GM20000 (cell line): ENCODE measurements at regions not wholly inside any gene's neighbourhood (a gene's known extent, or its start where the extent isn't known, plus 50 kb on each side); places are given as distances from the start of the nearest gene placed in this dataset.

ENCODE experiments used
- DNase-seq: peaks from one replicate; pipeline ENCODE4 v3.0.0; 2012; ENCODE audit warnings: low spot score
- TF ChIP-seq, protein P1 (sequence below): IDR thresholded peaks from 2 replicates; pipeline ENCODE4 v1.5.1; 2012; ENCODE audit warnings: mild to moderate bottlenecking, control low read depth; ENCODE audit errors: extremely low read depth, missing control alignments

DNA sequence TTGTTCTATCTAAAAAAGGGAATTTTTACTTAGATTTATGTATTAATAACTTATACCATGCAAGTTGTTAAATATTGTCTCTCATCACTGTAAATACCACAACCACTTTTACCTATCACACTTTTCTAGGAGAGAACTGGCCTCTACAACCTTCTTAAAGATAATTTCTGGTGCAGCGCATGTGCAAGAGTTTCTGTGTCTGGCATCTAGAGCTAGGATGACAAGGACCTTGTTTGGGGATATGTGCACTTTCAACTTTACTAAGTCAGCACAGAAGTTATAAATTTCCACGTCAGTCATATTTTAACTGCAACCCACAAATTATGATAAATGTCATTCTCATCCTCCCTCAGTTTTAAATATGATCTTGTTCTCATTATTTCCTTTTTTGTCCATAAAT lies 156.9 kb upstream of the ADCY1 start:
- TF ChIP-seq, protein P1, sequence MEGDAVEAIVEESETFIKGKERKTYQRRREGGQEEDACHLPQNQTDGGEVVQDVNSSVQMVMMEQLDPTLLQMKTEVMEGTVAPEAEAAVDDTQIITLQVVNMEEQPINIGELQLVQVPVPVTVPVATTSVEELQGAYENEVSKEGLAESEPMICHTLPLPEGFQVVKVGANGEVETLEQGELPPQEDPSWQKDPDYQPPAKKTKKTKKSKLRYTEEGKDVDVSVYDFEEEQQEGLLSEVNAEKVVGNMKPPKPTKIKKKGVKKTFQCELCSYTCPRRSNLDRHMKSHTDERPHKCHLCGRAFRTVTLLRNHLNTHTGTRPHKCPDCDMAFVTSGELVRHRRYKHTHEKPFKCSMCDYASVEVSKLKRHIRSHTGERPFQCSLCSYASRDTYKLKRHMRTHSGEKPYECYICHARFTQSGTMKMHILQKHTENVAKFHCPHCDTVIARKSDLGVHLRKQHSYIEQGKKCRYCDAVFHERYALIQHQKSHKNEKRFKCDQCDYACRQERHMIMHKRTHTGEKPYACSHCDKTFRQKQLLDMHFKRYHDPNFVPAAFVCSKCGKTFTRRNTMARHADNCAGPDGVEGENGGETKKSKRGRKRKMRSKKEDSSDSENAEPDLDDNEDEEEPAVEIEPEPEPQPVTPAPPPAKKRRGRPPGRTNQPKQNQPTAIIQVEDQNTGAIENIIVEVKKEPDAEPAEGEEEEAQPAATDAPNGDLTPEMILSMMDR, result no peak
- DNase-seq, result no peak

DNA sequence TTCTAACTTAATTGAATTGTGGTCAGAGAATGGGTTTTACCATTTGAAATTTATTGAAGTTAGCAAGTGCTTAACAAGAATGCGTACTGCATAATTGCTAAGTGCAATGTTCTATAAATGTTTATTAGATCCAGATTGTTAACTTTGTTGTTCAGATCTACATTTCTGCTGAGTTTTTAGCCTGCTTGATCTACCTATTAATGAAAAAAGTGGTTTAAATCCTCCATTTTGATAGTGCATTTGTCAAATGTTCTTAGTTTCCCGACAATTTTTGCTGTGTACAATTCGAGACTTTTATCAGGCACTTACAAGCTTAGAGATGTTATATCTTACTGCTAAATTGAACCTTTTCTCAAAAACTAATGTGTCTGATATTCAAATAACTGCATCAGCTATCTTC lies 156.4 kb upstream of the ADCY1 start:
- TF ChIP-seq, protein P1, result no peak
- DNase-seq, result no peak

GRCh38 chr7:45420843-45421495 lies 153.2 kb upstream of the ADCY1 start:
- TF ChIP-seq, protein P1, result no peak
- DNase-seq, result no peak

GRCh38 chr7:45421806-45422205 lies 152.4 kb upstream of the ADCY1 start:
- TF ChIP-seq, protein P1, result no peak

DNA sequence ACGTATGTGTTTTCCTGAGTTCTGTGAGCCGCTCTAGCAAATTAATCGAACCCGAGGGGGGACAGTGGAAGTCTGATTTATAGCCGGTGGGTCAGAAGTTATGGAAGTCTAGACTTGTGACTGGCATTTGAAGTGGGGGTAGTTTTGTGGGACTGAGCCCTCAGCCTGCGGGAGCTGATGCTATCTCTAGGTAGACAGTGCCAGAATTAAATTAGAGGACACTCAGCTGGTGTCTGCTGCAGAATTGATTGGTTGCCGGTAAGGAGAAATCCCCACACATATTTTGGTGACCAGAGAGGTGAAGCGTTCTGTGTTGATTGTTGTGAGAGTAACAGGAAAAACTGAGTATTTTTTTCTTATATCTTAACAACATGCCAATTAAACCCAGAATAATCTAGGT lies 143.8 kb upstream of the ADCY1 start:
- no peak for DNase-seq

More at GRCh38 chr7:45421806-45422205, 152.4 kb upstream of the ADCY1 start:
- DNase-seq, result no peak

GRCh38 chr7:45434167-45434784 lies 139.9 kb upstream of the ADCY1 start:
- DNase-seq, result no peak
- TF ChIP-seq, protein P1, result no peak

More for the DNA sequence above, 143.8 kb upstream of the ADCY1 start:
- TF ChIP-seq, protein P1, result no peak

- DNase-seq, result no peak
- TF ChIP-seq, protein P1, result no peak
Measured at GRCh38 chr7:45435131-45435530, 139.0 kb upstream of the ADCY1 start.
